ENCODE measurements at regions not wholly inside any gene's neighbourhood (a gene's known extent, or its start where the extent isn't known, plus 50 kb on each side); places are given as distances from the start of the nearest gene placed in this dataset.

DNA sequence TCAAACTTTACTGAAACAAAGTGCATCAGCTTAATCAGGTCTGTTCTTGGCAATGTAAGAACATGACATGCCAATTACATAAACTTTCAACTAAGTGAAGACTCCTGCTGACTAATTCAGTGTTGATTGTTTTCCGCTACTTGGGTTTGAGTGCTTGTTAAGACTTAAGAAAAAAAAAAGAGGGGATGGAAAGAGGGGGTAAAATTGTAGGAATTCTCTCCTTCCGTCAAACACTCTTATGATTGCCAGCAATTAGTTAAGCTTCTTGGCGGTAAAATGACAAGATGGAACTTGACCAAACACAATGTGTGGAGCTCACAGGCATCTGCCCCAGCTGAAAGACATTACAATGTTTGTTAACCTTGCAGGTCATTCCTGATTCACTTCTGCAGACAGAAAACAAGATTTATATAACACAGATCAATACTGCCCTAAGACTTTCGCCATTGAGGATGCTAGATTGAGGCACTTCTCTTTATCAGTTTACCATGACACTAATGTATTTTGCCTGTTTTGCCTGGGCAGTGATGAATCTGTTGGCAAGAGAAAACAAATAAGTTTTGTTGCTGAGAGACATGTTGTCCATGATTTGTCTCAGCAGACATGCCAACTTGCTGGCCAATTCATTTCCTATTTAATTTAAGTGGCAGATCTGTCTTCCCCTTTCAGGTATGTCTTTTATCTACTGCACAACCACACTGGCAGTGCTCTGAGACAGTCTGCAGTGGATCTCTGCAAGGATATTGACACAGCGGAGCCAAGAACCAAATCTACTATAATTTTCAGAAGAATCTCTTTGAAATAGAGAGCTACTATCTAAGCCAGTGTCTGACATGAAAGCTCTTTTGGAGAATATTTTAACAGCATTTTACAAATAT lies 410.0 kb upstream of the KCNH7 start:
- H3K27me3 ChIP-seq (ENCODE audit: insufficient read depth, low read length), result no peaks in the 10 kb centered on the region
- no peak overlapping the region for H3K27ac ChIP-seq (ENCODE audit: low read depth, low read length, poor library complexity, severe bottlenecking)
- H3K9ac ChIP-seq (ENCODE audit: low read length), result no peak overlapping the region
- no peak overlapping the region for H2AFZ ChIP-seq (ENCODE audit: low read length)
- H3K4me3 ChIP-seq (ENCODE audit: low read depth, low read length, poor library complexity, severe bottlenecking), result no peak overlapping the region
- no peaks in the 10 kb centered on the region for H3K9me2 ChIP-seq (ENCODE audit: low read depth, low read length)
- H3K9me3 ChIP-seq (ENCODE audit: low read length), result no peaks in the 10 kb centered on the region
- H3K4me1 ChIP-seq (ENCODE audit: insufficient read depth, low read length, severe bottlenecking), result no peaks in the 10 kb centered on the region
- no peak overlapping the region for H3K4me2 ChIP-seq (ENCODE audit: low read length)
- H3K36me3 ChIP-seq (ENCODE audit: insufficient read depth, low read length), result no peaks in the 10 kb centered on the region
- H3F3A ChIP-seq (ENCODE audit: insufficient read depth, low read length), result no peaks in the 10 kb centered on the region
- no peak for TF ChIP-seq EZH2 (IDR thresholded peaks at IDR 0.05; ENCODE audit: borderline replicate concordance, low read length)
- TF ChIP-seq, protein P1, sequence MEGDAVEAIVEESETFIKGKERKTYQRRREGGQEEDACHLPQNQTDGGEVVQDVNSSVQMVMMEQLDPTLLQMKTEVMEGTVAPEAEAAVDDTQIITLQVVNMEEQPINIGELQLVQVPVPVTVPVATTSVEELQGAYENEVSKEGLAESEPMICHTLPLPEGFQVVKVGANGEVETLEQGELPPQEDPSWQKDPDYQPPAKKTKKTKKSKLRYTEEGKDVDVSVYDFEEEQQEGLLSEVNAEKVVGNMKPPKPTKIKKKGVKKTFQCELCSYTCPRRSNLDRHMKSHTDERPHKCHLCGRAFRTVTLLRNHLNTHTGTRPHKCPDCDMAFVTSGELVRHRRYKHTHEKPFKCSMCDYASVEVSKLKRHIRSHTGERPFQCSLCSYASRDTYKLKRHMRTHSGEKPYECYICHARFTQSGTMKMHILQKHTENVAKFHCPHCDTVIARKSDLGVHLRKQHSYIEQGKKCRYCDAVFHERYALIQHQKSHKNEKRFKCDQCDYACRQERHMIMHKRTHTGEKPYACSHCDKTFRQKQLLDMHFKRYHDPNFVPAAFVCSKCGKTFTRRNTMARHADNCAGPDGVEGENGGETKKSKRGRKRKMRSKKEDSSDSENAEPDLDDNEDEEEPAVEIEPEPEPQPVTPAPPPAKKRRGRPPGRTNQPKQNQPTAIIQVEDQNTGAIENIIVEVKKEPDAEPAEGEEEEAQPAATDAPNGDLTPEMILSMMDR (IDR thresholded peaks at IDR 0.05; ENCODE audit: low read length), result no peak
- no peaks in the 10 kb centered on the region for H3K79me2 ChIP-seq (ENCODE audit: insufficient read depth, low read length)
- H4K20me1 ChIP-seq (ENCODE audit: insufficient read depth, low read length), result no peaks in the 10 kb centered on the region

DNA sequence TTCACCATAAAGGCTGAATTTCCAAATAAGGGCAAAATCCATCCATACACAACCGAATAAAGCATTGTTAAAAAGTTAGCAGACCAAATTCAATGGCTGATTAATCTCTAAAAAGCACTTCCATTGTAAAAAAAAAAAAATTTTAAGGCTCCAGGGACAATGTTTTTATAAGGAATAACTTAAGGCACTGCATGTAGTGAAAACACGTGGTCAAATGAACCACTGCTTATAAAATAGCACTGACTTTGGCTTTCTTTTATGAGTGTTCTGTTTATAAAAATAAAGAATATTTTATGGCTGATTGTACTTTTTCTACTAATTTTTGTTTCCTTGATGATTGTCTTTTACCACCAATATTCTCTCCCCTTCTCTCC lies 409.3 kb upstream of the KCNH7 start:
- no peaks in the 10 kb centered on the region for H3K4me1 ChIP-seq (ENCODE audit: insufficient read depth, low read length, severe bottlenecking)
- H3K4me2 ChIP-seq (ENCODE audit: low read length), result no peak overlapping the region
- H3K9ac ChIP-seq (ENCODE audit: low read length), result no peak overlapping the region
- H3K9me3 ChIP-seq (ENCODE audit: low read length), result no peaks in the 10 kb centered on the region
- H2AFZ ChIP-seq (ENCODE audit: low read length), result no peak overlapping the region
- H3K36me3 ChIP-seq (ENCODE audit: insufficient read depth, low read length), result no peaks in the 10 kb centered on the region
- TF ChIP-seq EZH2 (IDR thresholded peaks at IDR 0.05; ENCODE audit: borderline replicate concordance, low read length), result no peak
- TF ChIP-seq, protein P1 (IDR thresholded peaks at IDR 0.05; ENCODE audit: low read length), result no peak
- no peaks in the 10 kb centered on the region for H3F3A ChIP-seq (ENCODE audit: insufficient read depth, low read length)
- no peaks in the 10 kb centered on the region for H4K20me1 ChIP-seq (ENCODE audit: insufficient read depth, low read length)
- no peaks in the 10 kb centered on the region for H3K27me3 ChIP-seq (ENCODE audit: insufficient read depth, low read length)
- no peaks in the 10 kb centered on the region for H3K79me2 ChIP-seq (ENCODE audit: insufficient read depth, low read length)
- no peaks in the 10 kb centered on the region for H3K9me2 ChIP-seq (ENCODE audit: low read depth, low read length)
- no peak overlapping the region for H3K27ac ChIP-seq (ENCODE audit: low read depth, low read length, poor library complexity, severe bottlenecking)
- H3K4me3 ChIP-seq (ENCODE audit: low read depth, low read length, poor library complexity, severe bottlenecking), result no peak overlapping the region

DNA sequence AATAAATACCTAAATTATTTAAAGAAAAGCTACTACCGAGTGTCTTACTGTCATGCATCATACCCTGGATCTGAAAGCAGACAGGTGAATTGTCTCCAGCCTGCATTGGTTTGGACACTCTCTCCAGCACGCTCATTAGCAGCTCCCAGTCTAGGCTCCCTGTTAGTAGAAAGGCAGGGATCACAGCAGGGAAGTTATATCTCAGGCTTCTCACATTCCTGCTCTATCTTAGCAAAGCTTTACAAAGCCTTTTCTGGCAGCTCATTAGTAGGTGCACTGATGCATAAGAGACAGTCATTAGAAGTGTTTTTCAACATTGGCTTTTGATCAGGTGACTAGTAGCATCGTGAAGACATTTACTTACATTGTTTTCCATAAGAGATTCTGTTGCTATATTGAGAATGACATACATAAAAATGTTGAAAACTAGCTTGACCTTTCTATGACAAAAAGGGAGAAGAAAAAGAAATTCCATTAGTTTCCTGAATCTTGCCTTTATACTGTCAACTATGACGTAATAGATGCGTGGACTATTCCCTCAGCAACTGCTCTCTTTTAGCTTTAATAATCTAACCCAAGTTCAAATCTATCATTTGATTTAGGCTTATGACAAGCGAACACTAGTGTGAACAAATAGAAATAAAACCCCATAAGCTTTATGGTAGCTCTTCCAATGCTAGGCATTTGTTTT lies 408.7 kb upstream of the KCNH7 start:
- no peaks in the 10 kb centered on the region for H3K79me2 ChIP-seq (ENCODE audit: insufficient read depth, low read length)
- H3K9me3 ChIP-seq (ENCODE audit: low read length), result no peaks in the 10 kb centered on the region
- no peak overlapping the region for H3K4me3 ChIP-seq (ENCODE audit: low read depth, low read length, poor library complexity, severe bottlenecking)
- no peaks in the 10 kb centered on the region for H3K36me3 ChIP-seq (ENCODE audit: insufficient read depth, low read length)
- no peaks in the 10 kb centered on the region for H3F3A ChIP-seq (ENCODE audit: insufficient read depth, low read length)
- H3K9ac ChIP-seq (ENCODE audit: low read length), result no peak overlapping the region
- H3K4me2 ChIP-seq (ENCODE audit: low read length), result no peak overlapping the region
- TF ChIP-seq, protein P1 (IDR thresholded peaks at IDR 0.05; ENCODE audit: low read length), result no peak
- TF ChIP-seq EZH2 (IDR thresholded peaks at IDR 0.05; ENCODE audit: borderline replicate concordance, low read length), result no peak
- H3K9me2 ChIP-seq (ENCODE audit: low read depth, low read length), result no peaks in the 10 kb centered on the region
- H2AFZ ChIP-seq (ENCODE audit: low read length), result no peak overlapping the region
- H3K27me3 ChIP-seq (ENCODE audit: insufficient read depth, low read length), result no peaks in the 10 kb centered on the region
- no peaks in the 10 kb centered on the region for H4K20me1 ChIP-seq (ENCODE audit: insufficient read depth, low read length)
- no peaks in the 10 kb centered on the region for H3K4me1 ChIP-seq (ENCODE audit: insufficient read depth, low read length, severe bottlenecking)
- H3K27ac ChIP-seq (ENCODE audit: low read depth, low read length, poor library complexity, severe bottlenecking), result no peak overlapping the region

Data from OCI-LY1 (cell line).